Stimulated activated naive B cell treated with anti-CD40 and anti-IgM and Interleukin-4, amounts not matched to agents 10 μg/mL and 1 μg/mL and 100 μg/mL, for 72 hours (primary cell): ENCODE measurements at regions not wholly inside any gene's neighbourhood (a gene's known extent, or its start where the extent isn't known, plus 50 kb on each side); places are given as distances from the start of the nearest gene placed in this dataset.
"Not testable (repeated sequence)": the region's sequence is repeated elsewhere in the genome, so short reads cannot be mapped to it uniquely, and the experiment has no call there.

ENCODE experiments used
- ATAC-seq, 2 donors: fragments of 150-1000 bp; cut with Tn5 transposase; replicated peaks; 2 replicates each; pipeline ENCODE4 v1.10.0; 2021; ENCODE audit warnings: moderate library complexity in 1 of 2
- DNase-seq: peaks from one replicate; pipeline ENCODE4 v3.0.0; 2021
- H3K27ac Mint-ChIP-seq: one replicate; pipeline ENCODE4 v1.8.0; 2022; ENCODE audit warnings: mild to moderate bottlenecking, mixed read lengths
- H3K27me3 Mint-ChIP-seq, 2 donors: one replicate each; pipeline ENCODE4 v1.8.0; 2022; ENCODE audit warnings: mixed read lengths in 2 of 2
- H3K36me3 Mint-ChIP-seq, 2 donors: one replicate each; pipeline ENCODE4 v1.8.0; 2022; ENCODE audit warnings: mixed read lengths in 2 of 2, mild to moderate bottlenecking in 1 of 2
- H3K4me1 Mint-ChIP-seq, 2 donors: one replicate each; pipeline ENCODE4 v1.8.0; 2022; ENCODE audit warnings: mixed read lengths in 2 of 2, mild to moderate bottlenecking in 1 of 2
- H3K4me3 Mint-ChIP-seq, 2 donors: one replicate each; pipeline ENCODE4 v1.8.0; 2022; ENCODE audit warnings: mild to moderate bottlenecking in 2 of 2, mixed read lengths in 2 of 2, moderate library complexity in 1 of 2
- H3K9me3 Mint-ChIP-seq, 2 donors: one replicate each; pipeline ENCODE4 v1.8.0; 2022; ENCODE audit warnings: mixed read lengths in 2 of 2, mild to moderate bottlenecking in 1 of 2

DNA sequence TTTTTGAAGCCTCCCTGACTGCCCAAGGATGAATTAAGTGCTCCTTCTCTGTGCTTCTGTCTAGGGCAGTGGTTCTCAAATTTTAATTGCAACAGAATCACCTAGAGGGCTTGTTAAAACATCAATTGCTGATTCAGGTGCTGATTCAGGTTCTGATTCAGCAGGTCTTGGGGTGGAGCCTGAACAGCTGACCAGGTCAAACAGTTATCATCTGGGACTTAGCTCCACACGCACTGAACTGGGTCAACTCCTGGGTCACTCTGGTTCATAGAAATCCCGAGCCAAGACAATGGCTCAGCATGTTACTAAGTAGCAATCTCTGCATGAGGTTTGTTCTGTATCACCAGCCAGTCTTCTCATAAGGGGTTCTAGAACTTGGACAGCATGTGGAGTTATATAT is 192.3 kb downstream of the GJA1 start:
- no peak overlapping the region for H3K4me3 Mint-ChIP-seq
- no peaks in the 10 kb centered on the region for H3K4me1 Mint-ChIP-seq
- H3K27ac Mint-ChIP-seq = no peak overlapping the region
- DNase-seq (no peak), ATAC-seq (no peak)
- H3K27me3 Mint-ChIP-seq = no peaks in the 10 kb centered on the region
- H3K36me3 Mint-ChIP-seq = no peaks in the 10 kb centered on the region
- H3K9me3 Mint-ChIP-seq = peaks cover 5 to 7% of the 10 kb centered on the region in 2 donors

GRCh38 chr6:121630716-121631115 is 195.3 kb downstream of the GJA1 start:
- Mint-ChIP-seq H3K27me3 (no peaks in the 10 kb centered on the region), H3K27ac (no peak overlapping the region), H3K4me1 (no peaks in the 10 kb centered on the region), H3K36me3 (no peaks in the 10 kb centered on the region), H3K9me3 (peaks cover 0 to 7% of the 10 kb centered on the region in 2 donors), H3K4me3 (no peak overlapping the region)
- ATAC-seq (no peak), DNase-seq (no peak)

GRCh38 chr6:121631752-121632151 is 196.3 kb downstream of the GJA1 start:
- H3K27me3 Mint-ChIP-seq, H3K36me3 Mint-ChIP-seq, H3K4me3 Mint-ChIP-seq, ATAC-seq, H3K4me1 Mint-ChIP-seq, DNase-seq, H3K9me3 Mint-ChIP-seq, H3K27ac Mint-ChIP-seq: not testable (repeated sequence)

DNA sequence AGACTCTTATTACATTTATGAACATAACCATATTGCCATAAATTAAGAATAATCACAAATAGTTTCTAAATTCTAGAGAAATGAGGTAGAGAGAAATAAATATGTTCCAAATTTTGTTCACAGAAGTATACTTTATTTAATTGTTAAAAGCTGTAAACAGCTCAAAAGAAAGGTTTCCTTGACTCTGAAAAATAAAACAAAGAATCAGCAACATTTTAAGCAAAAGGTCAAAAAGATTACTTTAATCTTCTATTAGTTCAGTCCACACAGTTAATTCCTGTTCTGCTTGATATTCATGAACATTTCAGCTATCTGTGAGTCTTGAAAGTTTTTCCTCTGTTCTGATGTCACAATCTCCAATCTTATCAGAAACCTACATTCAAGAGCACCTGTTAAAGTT is 197.9 kb downstream of the GJA1 start:
- H3K4me1 Mint-ChIP-seq = no peaks in the 10 kb centered on the region
- DNase-seq = no peak
- H3K27me3 Mint-ChIP-seq = no peaks in the 10 kb centered on the region
- no peaks in the 10 kb centered on the region for H3K36me3 Mint-ChIP-seq
- peaks cover 3 to 7% of the 10 kb centered on the region in 2 donors for H3K9me3 Mint-ChIP-seq
- H3K4me3 Mint-ChIP-seq = no peak overlapping the region
- ATAC-seq = no peak
- no peak overlapping the region for H3K27ac Mint-ChIP-seq

- not testable (repeated sequence) for H3K9me3 Mint-ChIP-seq, H3K36me3 Mint-ChIP-seq, ATAC-seq, H3K27me3 Mint-ChIP-seq, H3K4me3 Mint-ChIP-seq, DNase-seq, H3K4me1 Mint-ChIP-seq, H3K27ac Mint-ChIP-seq
These were observed 199.1 kb downstream of the GJA1 start for GRCh38 chr6:121634586-121634985.

DNA sequence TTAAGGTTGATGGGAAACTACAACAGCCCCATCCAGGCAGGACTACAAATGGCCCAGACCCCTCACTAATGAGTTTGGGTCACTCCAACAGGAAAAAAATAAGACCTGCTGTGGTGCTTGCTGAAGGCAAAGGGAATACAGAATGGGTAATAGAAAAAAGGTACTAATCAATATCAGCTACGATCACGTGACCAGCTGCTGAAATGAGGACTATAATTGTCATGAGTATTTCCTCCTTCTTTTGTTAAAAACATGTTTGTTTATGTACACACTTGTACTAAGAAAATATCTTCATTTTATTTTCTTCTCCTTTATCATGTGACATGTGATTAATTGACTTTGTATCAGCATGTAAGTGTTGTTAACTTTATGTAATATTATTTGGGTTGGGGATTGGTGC is 199.9 kb downstream of the GJA1 start:
- Mint-ChIP-seq H3K36me3 (no peaks in the 10 kb centered on the region), H3K27ac (no peak overlapping the region), H3K27me3 (no peaks in the 10 kb centered on the region), H3K9me3 (peaks cover 3 to 7% of the 10 kb centered on the region in 2 donors), H3K4me1 (no peaks in the 10 kb centered on the region), H3K4me3 (no peak overlapping the region)
- DNase-seq (no peak), ATAC-seq (no peak)

DNA sequence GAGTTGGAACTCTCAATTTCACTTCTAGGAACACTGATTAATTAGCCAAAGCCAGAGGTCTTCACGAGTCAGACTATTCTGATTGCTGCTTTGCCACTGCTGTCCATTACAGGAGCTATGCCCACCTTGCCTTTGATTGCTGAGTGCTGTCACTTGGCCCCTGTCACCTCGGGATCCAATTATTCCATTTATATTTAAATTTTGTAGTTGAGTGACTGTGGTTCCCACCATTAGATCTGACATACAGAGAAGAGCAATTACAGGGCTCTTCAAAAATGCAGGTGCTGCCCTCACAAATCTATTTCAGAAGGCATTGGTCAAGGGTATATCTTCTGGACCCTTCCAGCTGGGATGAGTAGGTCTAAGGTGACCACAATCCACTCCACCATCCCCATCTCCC is 200.8 kb downstream of the GJA1 start:
- not testable (repeated sequence) for ATAC-seq, H3K4me1 Mint-ChIP-seq, H3K4me3 Mint-ChIP-seq, H3K36me3 Mint-ChIP-seq, H3K27ac Mint-ChIP-seq, H3K9me3 Mint-ChIP-seq, DNase-seq, H3K27me3 Mint-ChIP-seq

GRCh38 chr6:121639021-121639420 is 203.6 kb downstream of the GJA1 start:
- Mint-ChIP-seq H3K27me3 (no peaks in the 10 kb centered on the region), H3K27ac (no peak overlapping the region)
- DNase-seq = no peak

DNA sequence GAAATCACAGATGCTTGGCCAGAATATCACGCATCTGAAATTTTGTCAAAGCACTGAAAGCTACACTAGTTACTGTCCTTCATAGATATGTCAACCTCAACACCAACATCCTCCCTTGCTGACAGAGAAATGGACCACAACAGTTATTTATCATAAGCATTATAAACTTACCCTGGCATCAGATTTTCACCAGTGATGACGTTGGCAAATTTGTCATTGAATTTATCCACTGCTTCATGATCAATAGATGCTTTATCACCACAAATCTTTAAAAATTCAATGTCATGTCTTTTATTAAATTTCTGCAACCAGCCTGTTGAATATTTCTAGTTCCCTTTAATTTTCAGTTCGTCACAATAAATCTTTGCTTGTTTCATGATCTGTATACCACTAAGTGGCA is 205.7 kb downstream of the GJA1 start:
- ATAC-seq = no peak
- Mint-ChIP-seq H3K4me1 (no peaks in the 10 kb centered on the region), H3K9me3 (peaks cover 6 to 11% of the 10 kb centered on the region in 2 donors), H3K4me3 (no peak overlapping the region), H3K27ac (no peak overlapping the region), H3K27me3 (no peaks in the 10 kb centered on the region), H3K36me3 (no peaks in the 10 kb centered on the region)
- DNase-seq = no peak

More at GRCh38 chr6:121639021-121639420, 203.6 kb downstream of the GJA1 start:
- Mint-ChIP-seq H3K36me3 (no peaks in the 10 kb centered on the region), H3K4me1 (no peaks in the 10 kb centered on the region), H3K9me3 (peaks cover 6 to 9% of the 10 kb centered on the region in 2 donors), H3K4me3 (no peak overlapping the region)
- ATAC-seq = no peak

- H3K27me3 Mint-ChIP-seq = no peaks in the 10 kb centered on the region
- H3K9me3 Mint-ChIP-seq = peaks cover 6 to 9% of the 10 kb centered on the region in 2 donors
- H3K27ac Mint-ChIP-seq = no peak overlapping the region
- H3K36me3 Mint-ChIP-seq = no peaks in the 10 kb centered on the region
- no peak for DNase-seq
- no peaks in the 10 kb centered on the region for H3K4me1 Mint-ChIP-seq
- H3K4me3 Mint-ChIP-seq = no peak overlapping the region
- no peak for ATAC-seq
These were observed 209.8 kb downstream of the GJA1 start for GRCh38 chr6:121645100-121645745.

DNA sequence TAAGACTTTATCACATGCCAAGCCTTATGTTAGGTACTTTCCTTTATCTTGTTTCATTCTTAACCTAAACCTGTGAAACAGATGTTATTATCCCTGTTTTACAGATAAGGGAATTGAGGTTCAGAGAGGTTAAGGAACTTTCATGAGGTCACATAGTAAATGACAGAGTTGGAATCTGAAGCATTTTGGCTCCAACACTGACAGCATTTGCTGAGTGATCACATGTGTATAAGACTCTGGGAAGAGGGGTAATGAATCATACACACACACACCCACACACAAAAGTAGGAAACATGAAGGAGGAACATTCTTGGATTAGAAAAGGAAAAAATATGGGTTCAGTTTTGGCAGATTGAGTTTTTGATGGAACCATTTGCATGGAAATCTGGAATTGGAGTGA is 212.5 kb downstream of the GJA1 start:
- ATAC-seq = no peak
- Mint-ChIP-seq H3K4me3 (no peak overlapping the region), H3K9me3 (peaks cover 6 to 9% of the 10 kb centered on the region in 2 donors), H3K4me1 (no peaks in the 10 kb centered on the region), H3K27ac (no peak overlapping the region), H3K36me3 (no peaks in the 10 kb centered on the region), H3K27me3 (no peaks in the 10 kb centered on the region)
- no peak for DNase-seq

DNA sequence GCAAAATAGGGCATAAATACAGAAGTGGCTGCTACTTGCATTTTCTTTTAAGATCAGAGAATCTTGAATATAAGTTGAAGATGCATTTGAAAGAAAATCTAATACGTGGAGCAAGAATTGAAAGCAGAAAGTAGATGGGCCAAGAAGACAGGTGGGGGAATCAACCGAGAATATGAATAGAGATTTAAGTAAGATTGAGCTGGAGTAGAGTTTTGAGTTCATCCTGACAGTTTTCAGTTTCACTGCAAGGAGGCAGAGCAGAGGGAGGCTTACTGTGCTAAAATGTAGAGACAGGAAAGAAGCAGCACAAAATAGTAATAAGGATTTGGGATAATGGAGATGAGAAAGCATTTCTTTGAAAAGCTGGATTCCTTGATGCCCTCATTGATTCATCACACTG is 214.5 kb downstream of the GJA1 start:
- no peaks in the 10 kb centered on the region for H3K27me3 Mint-ChIP-seq
- peaks cover 0 to 1% of the 10 kb centered on the region in 2 donors for H3K9me3 Mint-ChIP-seq
- no peak for ATAC-seq
- H3K4me1 Mint-ChIP-seq = no peaks in the 10 kb centered on the region
- H3K4me3 Mint-ChIP-seq = no peak overlapping the region
- no peak overlapping the region for H3K27ac Mint-ChIP-seq
- DNase-seq = no peak
- no peaks in the 10 kb centered on the region for H3K36me3 Mint-ChIP-seq

DNA sequence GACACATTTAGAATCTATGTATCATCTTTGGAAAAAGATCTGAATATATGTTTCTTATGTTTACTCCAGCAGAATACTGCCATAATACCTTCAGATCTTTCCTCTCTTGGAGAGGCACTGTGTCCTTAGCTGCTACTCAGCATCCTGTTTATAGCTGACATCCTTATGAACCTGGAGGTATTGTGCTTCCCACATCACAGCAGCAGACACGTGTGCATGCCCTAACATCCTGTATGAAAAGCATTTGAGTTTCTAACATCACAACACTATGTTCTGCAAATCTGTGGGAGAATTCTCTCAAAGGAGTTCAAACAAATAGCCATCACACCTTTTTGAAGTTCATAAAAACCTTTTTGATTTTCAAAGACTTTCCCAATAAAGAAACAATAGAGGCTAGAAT is 216.0 kb downstream of the GJA1 start:
- ATAC-seq (no peak), DNase-seq (no peak)
- no peaks in the 10 kb centered on the region for H3K4me1 Mint-ChIP-seq
- H3K27me3 Mint-ChIP-seq = no peaks in the 10 kb centered on the region
- H3K27ac Mint-ChIP-seq = no peak overlapping the region
- H3K36me3 Mint-ChIP-seq = no peaks in the 10 kb centered on the region
- peaks cover 0 to 1% of the 10 kb centered on the region in 2 donors for H3K9me3 Mint-ChIP-seq
- H3K4me3 Mint-ChIP-seq = no peak overlapping the region

DNA sequence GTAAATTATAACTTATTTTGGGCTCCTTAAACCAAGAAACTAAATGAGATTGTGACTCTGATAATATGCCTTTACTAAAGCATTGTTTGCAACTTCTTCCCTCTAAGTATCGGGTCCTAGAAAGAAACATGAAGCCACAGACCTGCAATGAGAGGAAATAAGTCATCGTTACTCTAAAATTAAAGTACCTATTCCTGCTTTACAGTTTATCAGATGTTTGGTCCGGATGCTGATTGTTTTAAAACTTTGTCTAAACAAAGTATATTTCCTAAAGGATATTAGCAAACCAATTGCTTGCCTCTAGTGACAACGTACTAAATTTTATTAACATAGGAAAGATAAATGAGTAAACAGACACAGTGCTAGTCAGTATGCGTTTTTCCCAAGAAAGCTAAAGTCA is 216.8 kb downstream of the GJA1 start:
- ATAC-seq = no peak
- Mint-ChIP-seq H3K36me3 (no peaks in the 10 kb centered on the region), H3K4me3 (no peak overlapping the region)

GRCh38 chr6:121652726-121653623 is 217.5 kb downstream of the GJA1 start:
- no peaks in the 10 kb centered on the region for H3K27me3 Mint-ChIP-seq
- no peak overlapping the region for H3K27ac Mint-ChIP-seq
- H3K9me3 Mint-ChIP-seq = no peaks in the 10 kb centered on the region

More for the DNA sequence above, 216.8 kb downstream of the GJA1 start:
- DNase-seq = no peak
- Mint-ChIP-seq H3K27ac (no peak overlapping the region), H3K9me3 (peaks cover 0 to 1% of the 10 kb centered on the region in 2 donors), H3K27me3 (no peaks in the 10 kb centered on the region), H3K4me1 (no peaks in the 10 kb centered on the region)

More at GRCh38 chr6:121652726-121653623, 217.5 kb downstream of the GJA1 start:
- Mint-ChIP-seq H3K36me3 (no peaks in the 10 kb centered on the region), H3K4me3 (no peak overlapping the region), H3K4me1 (no peaks in the 10 kb centered on the region)
- DNase-seq (no peak), ATAC-seq (no peak)
